ENCODE measurements at regions not wholly inside any gene's neighbourhood (a gene's known extent, or its start where the extent isn't known, plus 50 kb on each side); places are given as distances from the start of the nearest gene placed in this dataset.

DNA sequence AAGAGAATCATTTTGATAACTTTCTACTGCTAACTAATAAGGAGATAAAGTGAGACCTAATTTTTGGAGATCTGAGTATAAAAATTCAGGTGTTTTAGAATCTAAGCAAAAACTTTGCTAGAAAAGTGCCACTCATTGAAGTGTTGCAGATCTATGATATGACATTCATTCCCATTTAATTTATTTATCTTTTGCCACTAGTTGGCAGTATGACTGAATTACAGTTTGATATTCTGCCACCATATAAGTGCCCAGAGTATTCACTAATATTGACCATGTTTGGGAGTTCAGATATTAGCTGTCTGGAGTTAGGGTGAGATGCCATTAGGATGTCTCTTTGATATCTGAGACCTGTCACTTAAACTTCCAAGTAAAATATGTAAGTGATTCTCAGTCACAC lies 251.3 kb upstream of the GBE1 start:
- no peak overlapping the region for H3K18ac ChIP-seq (ENCODE audit: low read length)
- H3K27ac ChIP-seq (ENCODE audit: low read depth, low read length) = no peak overlapping the region
- DNase-seq = no peak

DNA sequence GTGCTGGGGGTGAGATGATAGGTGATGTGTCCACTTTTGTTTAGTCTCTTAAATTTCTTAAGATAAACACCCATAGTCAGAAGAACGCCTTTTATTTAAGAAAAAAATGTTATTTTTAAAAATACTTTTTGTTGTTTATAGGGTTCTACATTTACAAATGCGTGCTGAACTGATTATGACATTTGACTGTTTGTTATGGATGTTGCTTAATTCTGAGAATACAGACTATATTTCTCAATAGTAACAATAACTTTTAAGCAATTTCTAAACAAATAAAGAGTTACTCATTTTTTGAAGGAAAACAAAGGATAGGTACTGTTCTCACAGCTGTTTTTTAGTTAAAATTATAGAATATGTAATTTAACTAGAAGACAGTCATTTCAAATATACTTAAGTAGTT lies 249.9 kb upstream of the GBE1 start:
- DNase-seq = no peak
- Histone ChIP-seq H3K18ac (ENCODE audit: low read length) (no peak overlapping the region), H2BK12ac (ENCODE audit: low read length) (no peak overlapping the region), H2AK5ac (ENCODE audit: low read length) (no peak overlapping the region), H2AFZ (ENCODE audit: insufficient read depth, low read length, poor library complexity) (no peak overlapping the region), H4K12ac (ENCODE audit: low read depth, low read length) (no peak overlapping the region), H3K9me3 (ENCODE audit: insufficient read depth, low read depth, low read length) (peaks cover 2% of the 10 kb centered on the region), H2BK5ac (ENCODE audit: low read depth, low read length, poor library complexity) (no peak overlapping the region), H3K23ac (ENCODE audit: low read length) (no peak overlapping the region), H3K14ac (ENCODE audit: low read length) (no peak overlapping the region), H3K4me1 (ENCODE audit: control insufficient read depth in 1 of 2, insufficient read depth in 2 of 2, low read length in 2 of 2) (no peaks in the 10 kb centered on the region), H3K36me3 (ENCODE audit: control insufficient read depth in 1 of 2, insufficient read depth in 2 of 2, low read length in 2 of 2) (no peaks in the 10 kb centered on the region), H3K4me3 (ENCODE audit: low read depth, low read length) (no peak overlapping the region), H3K9ac (ENCODE audit: low read length) (no peak overlapping the region), H3K79me2 (ENCODE audit: control insufficient read depth, insufficient read depth, low read length, poor library complexity) (no peaks in the 10 kb centered on the region), H3K27ac (ENCODE audit: low read depth, low read length) (no peak overlapping the region), H4K91ac (ENCODE audit: low read depth, low read length) (no peak overlapping the region), H3K4ac (ENCODE audit: low read depth, low read length) (no peak overlapping the region), H3K27me3 (ENCODE audit: insufficient read depth, low read length) (no peaks in the 10 kb centered on the region), H2BK120ac (ENCODE audit: insufficient read depth, low read length, poor library complexity) (no peak overlapping the region), H3K79me1 (ENCODE audit: low read length) (no peaks in the 10 kb centered on the region), H3K4me2 (ENCODE audit: low read length) (no peak overlapping the region), H4K8ac (ENCODE audit: low read depth, low read length) (no peak overlapping the region)
- no CpG with 5 or more reads among the region's 2 CpGs for WGBS (ENCODE audit: extremely low coverage, insufficient coverage, insufficient read length)

More for the DNA sequence above, 251.3 kb upstream of the GBE1 start:
- no peaks in the 10 kb centered on the region for H3K4me1 ChIP-seq (ENCODE audit: control insufficient read depth in 1 of 2, insufficient read depth in 2 of 2, low read length in 2 of 2)
- no peak overlapping the region for H4K91ac ChIP-seq (ENCODE audit: low read depth, low read length)
- H3K23ac ChIP-seq (ENCODE audit: low read length) = no peak overlapping the region
- no peak overlapping the region for H3K4me2 ChIP-seq (ENCODE audit: low read length)
- no peak overlapping the region for H4K12ac ChIP-seq (ENCODE audit: low read depth, low read length)
- H4K8ac ChIP-seq (ENCODE audit: low read depth, low read length) = no peak overlapping the region
- no peak overlapping the region for H2BK120ac ChIP-seq (ENCODE audit: insufficient read depth, low read length, poor library complexity)
- no peaks in the 10 kb centered on the region for H3K36me3 ChIP-seq (ENCODE audit: control insufficient read depth in 1 of 2, insufficient read depth in 2 of 2, low read length in 2 of 2)
- H2BK12ac ChIP-seq (ENCODE audit: low read length) = no peak overlapping the region
- no peak overlapping the region for H2AK5ac ChIP-seq (ENCODE audit: low read length)
- no peaks in the 10 kb centered on the region for H3K27me3 ChIP-seq (ENCODE audit: insufficient read depth, low read length)
- no peak overlapping the region for H3K4me3 ChIP-seq (ENCODE audit: low read depth, low read length)
- no peaks in the 10 kb centered on the region for H3K79me2 ChIP-seq (ENCODE audit: control insufficient read depth, insufficient read depth, low read length, poor library complexity)
- no peaks in the 10 kb centered on the region for H3K79me1 ChIP-seq (ENCODE audit: low read length)
- H2BK5ac ChIP-seq (ENCODE audit: low read depth, low read length, poor library complexity) = no peak overlapping the region
- no peak overlapping the region for H2AFZ ChIP-seq (ENCODE audit: insufficient read depth, low read length, poor library complexity)
- H3K9ac ChIP-seq (ENCODE audit: low read length) = no peak overlapping the region
- H3K9me3 ChIP-seq (ENCODE audit: insufficient read depth, low read depth, low read length) = peaks cover 2% of the 10 kb centered on the region
- H3K4ac ChIP-seq (ENCODE audit: low read depth, low read length) = no peak overlapping the region
- H3K14ac ChIP-seq (ENCODE audit: low read length) = no peak overlapping the region

- no peak overlapping the region for H3K14ac ChIP-seq (ENCODE audit: low read length)
- no peak overlapping the region for H3K4ac ChIP-seq (ENCODE audit: low read depth, low read length)
- no peak overlapping the region for H3K4me3 ChIP-seq (ENCODE audit: low read depth, low read length)
- no peaks in the 10 kb centered on the region for H3K79me2 ChIP-seq (ENCODE audit: control insufficient read depth, insufficient read depth, low read length, poor library complexity)
- no peak overlapping the region for H3K27ac ChIP-seq (ENCODE audit: low read depth, low read length)
- no peak overlapping the region for H4K91ac ChIP-seq (ENCODE audit: low read depth, low read length)
- no peak overlapping the region for H3K9ac ChIP-seq (ENCODE audit: low read length)
- H4K12ac ChIP-seq (ENCODE audit: low read depth, low read length) = no peak overlapping the region
- no peak for DNase-seq
- no peak overlapping the region for H4K8ac ChIP-seq (ENCODE audit: low read depth, low read length)
- no peak overlapping the region for H3K4me2 ChIP-seq (ENCODE audit: low read length)
- no peaks in the 10 kb centered on the region for H3K36me3 ChIP-seq (ENCODE audit: control insufficient read depth in 1 of 2, insufficient read depth in 2 of 2, low read length in 2 of 2)
- H2AK5ac ChIP-seq (ENCODE audit: low read length) = no peak overlapping the region
- H3K27me3 ChIP-seq (ENCODE audit: insufficient read depth, low read length) = no peaks in the 10 kb centered on the region
- no peaks in the 10 kb centered on the region for H3K79me1 ChIP-seq (ENCODE audit: low read length)
- no CpG with 5 or more reads among the region's 3 CpGs for WGBS (ENCODE audit: extremely low coverage, insufficient coverage, insufficient read length)
- no peaks in the 10 kb centered on the region for H3K4me1 ChIP-seq (ENCODE audit: control insufficient read depth in 1 of 2, insufficient read depth in 2 of 2, low read length in 2 of 2)
- H3K23ac ChIP-seq (ENCODE audit: low read length) = no peak overlapping the region
- H2BK12ac ChIP-seq (ENCODE audit: low read length) = no peak overlapping the region
- no peaks in the 10 kb centered on the region for H3K9me3 ChIP-seq (ENCODE audit: insufficient read depth, low read depth, low read length)
- H3K18ac ChIP-seq (ENCODE audit: low read length) = no peak overlapping the region
- H2AFZ ChIP-seq (ENCODE audit: insufficient read depth, low read length, poor library complexity) = no peak overlapping the region
- H2BK5ac ChIP-seq (ENCODE audit: low read depth, low read length, poor library complexity) = no peak overlapping the region
- H2BK120ac ChIP-seq (ENCODE audit: insufficient read depth, low read length, poor library complexity) = no peak overlapping the region
Observed at GRCh38 chr3:82005266-82005665, 243.8 kb upstream of the GBE1 start.

GRCh38 chr3:82004266-82004665 lies 242.8 kb upstream of the GBE1 start:
- WGBS (ENCODE audit: extremely low coverage, insufficient coverage, insufficient read length) = no CpG with 5 or more reads among the region's 2 CpGs

More at GRCh38 chr3:82004266-82004665, 242.8 kb upstream of the GBE1 start:
- no peak overlapping the region for H3K4me2 ChIP-seq (ENCODE audit: low read length)
- no peak overlapping the region for H4K12ac ChIP-seq (ENCODE audit: low read depth, low read length)
- no peaks in the 10 kb centered on the region for H3K79me2 ChIP-seq (ENCODE audit: control insufficient read depth, insufficient read depth, low read length, poor library complexity)
- no peak overlapping the region for H3K23ac ChIP-seq (ENCODE audit: low read length)
- H3K4me3 ChIP-seq (ENCODE audit: low read depth, low read length) = no peak overlapping the region
- no peak overlapping the region for H2BK120ac ChIP-seq (ENCODE audit: insufficient read depth, low read length, poor library complexity)
- H3K9ac ChIP-seq (ENCODE audit: low read length) = no peak overlapping the region
- H3K79me1 ChIP-seq (ENCODE audit: low read length) = no peaks in the 10 kb centered on the region
- H2BK5ac ChIP-seq (ENCODE audit: low read depth, low read length, poor library complexity) = no peak overlapping the region
- no peak for DNase-seq
- no peak overlapping the region for H2AK5ac ChIP-seq (ENCODE audit: low read length)
- H3K27ac ChIP-seq (ENCODE audit: low read depth, low read length) = no peak overlapping the region
- H3K18ac ChIP-seq (ENCODE audit: low read length) = no peak overlapping the region
- no peak overlapping the region for H3K14ac ChIP-seq (ENCODE audit: low read length)
- no peak overlapping the region for H4K91ac ChIP-seq (ENCODE audit: low read depth, low read length)
- no peaks in the 10 kb centered on the region for H3K4me1 ChIP-seq (ENCODE audit: control insufficient read depth in 1 of 2, insufficient read depth in 2 of 2, low read length in 2 of 2)
- H3K36me3 ChIP-seq (ENCODE audit: control insufficient read depth in 1 of 2, insufficient read depth in 2 of 2, low read length in 2 of 2) = no peaks in the 10 kb centered on the region
- H3K4ac ChIP-seq (ENCODE audit: low read depth, low read length) = no peak overlapping the region
- H2BK12ac ChIP-seq (ENCODE audit: low read length) = no peak overlapping the region
- H2AFZ ChIP-seq (ENCODE audit: insufficient read depth, low read length, poor library complexity) = no peak overlapping the region
- no peak overlapping the region for H4K8ac ChIP-seq (ENCODE audit: low read depth, low read length)
- H3K27me3 ChIP-seq (ENCODE audit: insufficient read depth, low read length) = no peaks in the 10 kb centered on the region
- H3K9me3 ChIP-seq (ENCODE audit: insufficient read depth, low read depth, low read length) = no peaks in the 10 kb centered on the region

Data from trophoblast cell (in vitro differentiated cells and primary cell).